ENCODE measurements at regions not wholly inside any gene's neighbourhood (a gene's known extent, or its start where the extent isn't known, plus 50 kb on each side); places are given as distances from the start of the nearest gene placed in this dataset.

DNA sequence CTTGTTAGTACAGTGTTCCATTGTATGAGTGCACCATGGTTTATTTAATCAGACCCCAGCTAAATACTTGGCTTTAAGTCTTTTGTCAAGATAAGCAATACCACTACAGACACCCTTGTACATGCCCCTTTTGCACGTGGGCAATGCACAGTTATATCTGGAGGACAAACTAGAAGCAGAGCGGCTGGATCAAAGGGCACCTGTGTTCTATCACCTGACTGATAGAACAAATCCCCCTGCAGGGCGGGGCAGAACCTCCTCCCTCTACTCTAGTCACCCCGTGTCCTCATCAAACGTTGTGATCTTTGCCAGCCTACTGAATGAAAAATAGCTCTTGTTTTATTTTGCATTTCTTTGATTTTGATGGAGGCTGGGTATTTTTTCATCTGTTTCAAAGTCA, 314.9 kb downstream of the TLE3 start:
- Histone ChIP-seq H3K9me3 (replicated peaks; ENCODE audit: control insufficient read depth, low read depth, low read length) (no peaks in the 10 kb centered on the region), H3K27me3 (ENCODE audit: control insufficient read depth, insufficient read depth, low read length) (peaks cover 6% of the 10 kb centered on the region), H3K36me3 (ENCODE audit: control insufficient read depth, insufficient read depth, low read length) (no peaks in the 10 kb centered on the region), H3K4me1 (ENCODE audit: control insufficient read depth, insufficient read depth, low read length) (peaks cover 3% of the 10 kb centered on the region), H3K27ac (ENCODE audit: low read length) (no peak overlapping the region), H3K4me3 (ENCODE audit: low read length) (no peak overlapping the region)
- DNase-seq = no peak
- 48% methylated on average over 2 of the region's 5 CpGs for WGBS (ENCODE audit: insufficient coverage)

DNA sequence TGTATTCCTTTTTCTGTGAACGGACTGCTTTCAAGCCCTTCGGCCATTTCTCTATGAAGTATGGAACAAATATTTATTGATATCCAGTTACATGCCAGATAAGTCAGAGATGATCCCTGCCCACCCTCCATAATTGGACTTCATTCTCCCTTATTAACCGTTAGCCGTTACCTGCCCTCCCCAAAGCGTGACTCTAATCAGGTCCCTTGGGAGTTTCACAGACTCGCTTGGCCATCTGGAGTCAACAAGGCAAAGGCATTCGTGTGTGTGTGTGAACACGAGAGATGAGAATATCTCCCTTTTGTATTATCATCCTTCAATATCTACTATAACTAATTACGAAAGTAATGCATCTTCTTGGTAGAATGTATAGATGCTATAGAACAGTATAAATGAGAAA, 314.5 kb downstream of the TLE3 start:
- Histone ChIP-seq H3K4me1 (ENCODE audit: control insufficient read depth, insufficient read depth, low read length) (peaks cover 3% of the 10 kb centered on the region), H3K4me3 (ENCODE audit: low read length) (no peak overlapping the region), H3K27ac (ENCODE audit: low read length) (no peak overlapping the region), H3K36me3 (ENCODE audit: control insufficient read depth, insufficient read depth, low read length) (no peaks in the 10 kb centered on the region), H3K9me3 (replicated peaks; ENCODE audit: control insufficient read depth, low read depth, low read length) (no peaks in the 10 kb centered on the region), H3K27me3 (ENCODE audit: control insufficient read depth, insufficient read depth, low read length) (peaks cover 6% of the 10 kb centered on the region)
- DNase-seq = no peak
- no CpG with 5 or more reads among the region's 9 CpGs for WGBS (ENCODE audit: insufficient coverage)

DNA sequence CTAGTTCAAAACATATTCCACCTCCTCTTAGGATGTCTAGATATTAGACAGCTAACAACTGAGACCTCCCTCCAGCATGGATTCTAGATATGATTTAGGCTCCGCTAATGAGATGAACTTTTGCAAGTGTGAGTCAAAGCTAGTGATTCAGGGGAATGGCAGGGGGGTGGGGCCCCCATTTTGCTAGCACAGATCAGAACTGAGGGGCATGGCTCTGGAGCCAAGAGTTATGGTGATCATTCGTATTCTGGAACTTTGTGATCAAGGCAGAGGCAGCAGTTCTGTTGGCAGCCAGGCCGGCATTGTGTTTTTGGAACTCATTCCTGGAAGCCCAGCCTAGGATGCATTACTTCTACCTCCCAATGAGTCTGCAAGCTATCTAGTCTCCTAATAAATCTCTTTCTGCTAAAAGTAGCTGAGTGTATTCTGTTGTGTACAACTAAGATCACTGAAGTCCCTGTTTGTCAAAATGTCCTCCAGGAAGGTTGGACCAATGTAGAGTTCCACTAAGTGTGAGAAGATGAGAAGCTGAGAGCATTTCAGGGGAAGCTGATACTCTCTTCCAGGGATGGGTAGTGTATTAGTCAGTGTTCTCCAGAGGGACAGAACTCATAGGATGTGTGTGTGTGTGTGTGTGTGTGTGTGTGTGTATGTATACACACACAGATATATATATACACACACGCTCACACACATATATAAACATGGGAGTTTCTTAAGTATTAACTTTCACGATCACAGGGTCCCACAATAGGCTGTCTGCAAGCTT, 312.7 kb downstream of the TLE3 start:
- peaks cover 6% of the 10 kb centered on the region for H3K27me3 ChIP-seq (ENCODE audit: control insufficient read depth, insufficient read depth, low read length)
- H3K27ac ChIP-seq (ENCODE audit: low read length) = no peak overlapping the region
- 73% methylated on average over 2 of the region's 5 CpGs for WGBS (ENCODE audit: insufficient coverage)
- peak; percentile 25 for DNase-seq
- H3K9me3 ChIP-seq (replicated peaks; ENCODE audit: control insufficient read depth, low read depth, low read length) = no peaks in the 10 kb centered on the region
- no peaks in the 10 kb centered on the region for H3K36me3 ChIP-seq (ENCODE audit: control insufficient read depth, insufficient read depth, low read length)
- H3K4me1 ChIP-seq (ENCODE audit: control insufficient read depth, insufficient read depth, low read length) = peaks cover 3% of the 10 kb centered on the region
- H3K4me3 ChIP-seq (ENCODE audit: low read length) = no peak overlapping the region

DNA sequence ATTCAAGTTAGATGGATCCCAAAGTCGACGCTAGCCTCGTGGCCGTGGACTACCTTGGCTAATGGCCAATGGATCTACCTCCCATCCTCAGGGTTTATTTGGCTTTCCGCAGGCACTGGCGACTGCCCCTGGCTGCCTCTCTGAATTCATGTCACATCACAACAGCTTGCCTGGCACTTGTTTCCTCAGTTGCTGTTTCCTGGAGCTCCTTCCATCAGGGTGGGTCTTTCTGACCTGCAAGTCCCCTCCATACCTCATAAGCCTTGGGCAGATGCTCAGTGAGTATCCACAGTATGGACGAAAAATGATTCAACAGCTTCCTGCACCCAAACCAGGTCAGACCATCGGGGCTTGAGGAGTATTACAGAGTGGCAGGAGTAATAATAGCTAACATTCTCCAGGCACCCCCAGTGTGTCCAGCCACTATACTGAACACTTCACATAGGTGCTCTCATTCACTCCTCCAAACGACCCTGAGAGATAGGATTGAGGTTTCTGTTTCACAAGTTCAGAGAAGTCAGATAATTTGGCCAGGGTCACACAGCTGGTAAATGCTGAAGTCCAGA, 311.5 kb downstream of the TLE3 start:
- H3K27ac ChIP-seq (ENCODE audit: low read length) = no peak overlapping the region
- peaks cover under 1% of the 10 kb centered on the region for H3K9me3 ChIP-seq (replicated peaks; ENCODE audit: control insufficient read depth, low read depth, low read length)
- H3K4me1 ChIP-seq (ENCODE audit: control insufficient read depth, insufficient read depth, low read length) = peaks cover 6% of the 10 kb centered on the region
- no peaks in the 10 kb centered on the region for H3K36me3 ChIP-seq (ENCODE audit: control insufficient read depth, insufficient read depth, low read length)
- H3K27me3 ChIP-seq (ENCODE audit: control insufficient read depth, insufficient read depth, low read length) = peaks cover 6% of the 10 kb centered on the region
- 91% methylated on average over 5 of the region's 9 CpGs for WGBS (ENCODE audit: insufficient coverage)
- no peak for DNase-seq
- H3K4me3 ChIP-seq (ENCODE audit: low read length) = no peak overlapping the region

DNA sequence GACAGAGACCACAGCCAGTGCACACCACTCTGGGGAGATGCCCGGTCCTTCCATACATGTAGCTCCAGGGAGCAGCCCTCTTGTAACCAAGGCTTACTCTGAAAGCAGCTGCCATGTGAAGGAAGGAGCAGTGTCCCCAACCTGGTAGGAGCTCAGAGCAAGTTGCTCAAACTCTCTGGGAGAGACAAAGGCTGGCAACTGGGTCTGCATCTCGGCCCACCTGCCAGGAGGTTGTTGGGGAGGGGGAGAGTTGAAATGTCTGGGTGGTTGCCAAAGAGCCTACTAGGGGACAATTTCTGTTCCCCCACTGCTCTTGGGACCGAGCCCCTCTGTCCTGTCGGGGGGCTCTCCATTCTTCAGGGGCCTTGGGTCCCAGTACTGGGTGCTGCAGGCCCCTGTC, 309.9 kb downstream of the TLE3 start:
- H3K27me3 ChIP-seq (ENCODE audit: control insufficient read depth, insufficient read depth, low read length) = no peaks in the 10 kb centered on the region
- 80% methylated on average over 4 of the region's 4 CpGs for WGBS (ENCODE audit: insufficient coverage)
- no peak for DNase-seq
- H3K36me3 ChIP-seq (ENCODE audit: control insufficient read depth, insufficient read depth, low read length) = no peaks in the 10 kb centered on the region
- H3K9me3 ChIP-seq (replicated peaks; ENCODE audit: control insufficient read depth, low read depth, low read length) = peaks cover 5% of the 10 kb centered on the region
- H3K4me1 ChIP-seq (ENCODE audit: control insufficient read depth, insufficient read depth, low read length) = peaks cover 6% of the 10 kb centered on the region
- no peak overlapping the region for H3K4me3 ChIP-seq (ENCODE audit: low read length)
- H3K27ac ChIP-seq (ENCODE audit: low read length) = no peak overlapping the region

DNA sequence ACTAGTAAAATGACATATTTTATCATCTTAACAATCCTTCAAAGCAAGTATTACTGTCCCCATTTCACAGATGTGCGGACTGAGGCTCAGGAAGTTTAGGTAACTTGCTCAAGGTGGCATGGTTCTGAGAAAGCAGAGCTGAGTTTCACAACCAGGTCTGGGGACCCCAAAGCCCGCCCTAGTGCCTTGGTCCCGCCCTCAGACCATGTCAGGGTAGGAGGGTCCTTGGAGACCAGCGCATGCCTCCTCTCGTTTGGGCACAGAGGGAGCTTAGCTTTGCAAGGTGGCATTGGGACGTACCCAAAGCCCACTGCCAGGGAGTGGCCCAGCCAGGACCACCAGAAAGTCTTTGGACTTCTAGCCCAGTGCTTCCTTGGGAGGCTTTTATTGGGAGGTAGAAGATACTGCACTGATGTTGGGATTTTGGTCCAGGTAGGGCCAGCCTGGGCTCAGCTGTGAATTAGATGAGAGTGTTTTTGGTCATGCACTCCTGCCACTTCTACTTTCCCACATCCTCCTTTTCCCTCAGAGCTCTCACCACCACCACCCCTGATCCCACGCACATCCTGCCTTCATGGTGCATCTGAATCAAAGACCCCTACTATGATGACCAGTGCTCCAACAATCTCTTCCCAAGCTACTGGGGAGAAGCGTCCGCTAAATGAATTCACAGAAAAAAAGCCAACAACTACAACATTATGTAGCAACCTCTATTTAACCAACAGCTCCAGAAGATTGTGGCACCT, 307.9 kb downstream of the TLE3 start:
- H3K27ac ChIP-seq (ENCODE audit: low read length) = no peak overlapping the region
- no peaks in the 10 kb centered on the region for H3K36me3 ChIP-seq (ENCODE audit: control insufficient read depth, insufficient read depth, low read length)
- peaks cover 5% of the 10 kb centered on the region for H3K9me3 ChIP-seq (replicated peaks; ENCODE audit: control insufficient read depth, low read depth, low read length)
- DNase-seq = no peak
- 89% methylated on average over 6 of the region's 9 CpGs for WGBS (ENCODE audit: insufficient coverage)
- peaks cover 21% of the 10 kb centered on the region for H3K4me1 ChIP-seq (ENCODE audit: control insufficient read depth, insufficient read depth, low read length)
- no peaks in the 10 kb centered on the region for H3K27me3 ChIP-seq (ENCODE audit: control insufficient read depth, insufficient read depth, low read length)
- no peak overlapping the region for H3K4me3 ChIP-seq (ENCODE audit: low read length)

DNA sequence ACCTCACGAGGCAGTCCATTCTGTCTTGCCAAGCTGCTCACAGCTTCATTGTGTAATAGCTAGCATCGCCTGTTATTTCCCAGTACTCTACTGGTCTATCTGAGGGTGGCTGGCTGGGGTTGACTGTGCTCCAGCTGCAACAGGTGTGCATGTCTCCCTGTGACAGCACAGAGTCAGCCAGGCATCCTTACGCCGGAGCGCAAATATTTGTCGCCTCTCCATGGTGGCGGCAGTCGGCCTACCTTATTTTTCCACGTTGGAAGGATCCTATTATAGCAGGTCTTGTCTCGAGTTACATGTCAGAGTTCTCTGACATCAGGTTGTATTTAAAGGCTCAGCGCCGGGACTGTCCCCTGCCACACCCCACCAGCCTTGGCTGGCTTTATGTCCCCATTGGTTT, 307.1 kb downstream of the TLE3 start:
- Histone ChIP-seq H3K27me3 (ENCODE audit: control insufficient read depth, insufficient read depth, low read length) (no peaks in the 10 kb centered on the region), H3K4me1 (ENCODE audit: control insufficient read depth, insufficient read depth, low read length) (peaks cover 28% of the 10 kb centered on the region), H3K4me3 (ENCODE audit: low read length) (no peak overlapping the region), H3K27ac (ENCODE audit: low read length) (peak overlapping the region; percentile 69), H3K36me3 (ENCODE audit: control insufficient read depth, insufficient read depth, low read length) (no peaks in the 10 kb centered on the region), H3K9me3 (replicated peaks; ENCODE audit: control insufficient read depth, low read depth, low read length) (peaks cover 5% of the 10 kb centered on the region)
- WGBS (ENCODE audit: insufficient coverage) = 73% methylated on average over 12 of the region's 12 CpGs
- DNase-seq = peak; percentile 75

DNA sequence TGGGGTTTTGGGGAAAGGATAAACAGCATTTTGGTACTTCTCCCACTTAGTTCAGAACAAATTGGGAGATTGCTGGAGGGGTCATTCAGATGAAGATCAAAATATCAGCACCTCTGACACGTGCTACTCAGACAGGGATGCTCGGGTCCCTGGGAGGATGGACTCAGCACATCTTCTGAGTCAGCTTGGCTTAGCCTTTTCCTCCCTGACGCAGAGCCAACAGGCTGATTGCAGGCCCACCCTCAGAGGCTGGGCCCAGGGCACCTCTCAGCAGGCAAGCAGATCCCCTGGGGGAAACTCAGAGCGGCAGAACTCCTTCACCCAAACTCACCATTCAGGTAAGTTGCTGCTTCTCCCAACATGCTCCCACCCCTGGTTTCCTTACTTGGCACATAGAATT, 304.9 kb downstream of the TLE3 start:
- Histone ChIP-seq H3K9me3 (replicated peaks; ENCODE audit: control insufficient read depth, low read depth, low read length) (peaks cover 5% of the 10 kb centered on the region), H3K27ac (ENCODE audit: low read length) (no peak overlapping the region), H3K27me3 (ENCODE audit: control insufficient read depth, insufficient read depth, low read length) (no peaks in the 10 kb centered on the region), H3K4me3 (ENCODE audit: low read length) (no peak overlapping the region), H3K4me1 (ENCODE audit: control insufficient read depth, insufficient read depth, low read length) (peaks cover 34% of the 10 kb centered on the region), H3K36me3 (ENCODE audit: control insufficient read depth, insufficient read depth, low read length) (no peaks in the 10 kb centered on the region)
- no peak for DNase-seq
- 64% methylated on average over 4 of the region's 4 CpGs for WGBS (ENCODE audit: insufficient coverage)

DNA sequence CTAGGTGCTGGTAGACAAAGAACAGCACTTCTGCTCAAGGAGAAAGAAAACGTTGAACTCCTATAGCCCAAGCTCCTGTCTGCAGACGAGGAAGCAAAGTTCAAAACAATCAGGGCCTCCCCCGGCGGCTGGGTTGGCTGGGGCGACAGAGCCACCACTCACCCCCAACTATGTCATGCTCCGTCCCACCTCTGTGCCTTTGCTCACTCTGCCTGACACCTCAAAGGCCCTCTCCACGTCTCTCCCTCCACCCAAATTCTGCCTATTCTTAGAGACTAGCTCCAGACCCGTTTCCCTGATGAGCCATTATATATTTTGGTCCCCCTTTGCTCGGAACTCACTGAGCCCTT, 304.3 kb downstream of the TLE3 start:
- Histone ChIP-seq H3K27me3 (ENCODE audit: control insufficient read depth, insufficient read depth, low read length) (no peaks in the 10 kb centered on the region), H3K4me1 (ENCODE audit: control insufficient read depth, insufficient read depth, low read length) (peaks cover 34% of the 10 kb centered on the region), H3K27ac (ENCODE audit: low read length) (peak overlapping the region; percentile 16), H3K4me3 (ENCODE audit: low read length) (no peak overlapping the region), H3K9me3 (replicated peaks; ENCODE audit: control insufficient read depth, low read depth, low read length) (peaks cover 5% of the 10 kb centered on the region), H3K36me3 (ENCODE audit: control insufficient read depth, insufficient read depth, low read length) (no peaks in the 10 kb centered on the region)
- DNase-seq = no peak
- 43% methylated on average over 8 of the region's 9 CpGs for WGBS (ENCODE audit: insufficient coverage)

DNA sequence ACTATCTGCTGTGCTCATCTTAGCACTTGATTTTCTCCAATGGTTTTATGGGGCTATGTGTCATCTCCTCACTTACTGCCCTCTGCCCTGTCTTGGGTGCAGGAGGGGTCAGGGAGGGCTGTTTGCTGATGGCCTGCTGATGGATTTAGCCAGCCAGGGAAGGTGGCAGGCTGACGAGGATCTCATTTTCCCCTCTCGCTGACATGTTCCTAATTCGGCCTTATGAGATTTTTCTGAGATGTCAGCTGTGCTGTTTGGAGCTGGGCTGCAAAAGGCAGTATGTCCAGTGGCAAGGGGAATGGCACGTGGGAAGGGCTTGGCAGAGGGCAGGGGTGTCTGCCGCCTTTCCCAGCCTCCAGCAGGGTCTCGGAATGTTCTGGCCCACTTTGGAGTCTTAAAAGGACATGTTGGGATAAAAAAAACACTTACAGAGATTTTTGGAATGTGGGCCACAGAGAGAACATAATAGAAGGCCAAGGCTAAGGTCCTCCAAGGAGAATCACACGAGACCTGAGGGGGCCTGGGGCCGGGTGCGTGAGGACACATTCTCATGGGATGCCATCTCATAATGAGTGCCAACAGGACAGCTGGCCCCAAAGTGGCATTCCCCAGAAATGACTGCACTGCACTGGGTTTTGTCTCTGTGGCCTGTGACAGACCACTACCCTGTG, 303.8 kb downstream of the TLE3 start:
- Histone ChIP-seq H3K4me1 (ENCODE audit: control insufficient read depth, insufficient read depth, low read length) (peaks cover 34% of the 10 kb centered on the region), H3K4me3 (ENCODE audit: low read length) (no peak overlapping the region), H3K9me3 (replicated peaks; ENCODE audit: control insufficient read depth, low read depth, low read length) (peaks cover 5% of the 10 kb centered on the region), H3K36me3 (ENCODE audit: control insufficient read depth, insufficient read depth, low read length) (no peaks in the 10 kb centered on the region), H3K27ac (ENCODE audit: low read length) (peak overlapping the region; percentile 45), H3K27me3 (ENCODE audit: control insufficient read depth, insufficient read depth, low read length) (no peaks in the 10 kb centered on the region)
- peak; percentile 53 for DNase-seq
- WGBS (ENCODE audit: insufficient coverage) = 56% methylated on average over 9 of the region's 9 CpGs
